HEK293T (cell line): ENCODE measurements at regions not wholly inside any gene's neighbourhood (a gene's known extent, or its start where the extent isn't known, plus 50 kb on each side); places are given as distances from the start of the nearest gene placed in this dataset.

Experiments
- ARNT ChIP-seq: fragments of 450-650 bp; IDR thresholded peaks from 2 replicates; pipeline ENCODE4 v1.6.1; 2017; ENCODE audit warnings: mild to moderate bottlenecking
- HDGF ChIP-seq: fragments of 450-650 bp; IDR thresholded peaks from 2 replicates; pipeline ENCODE4 v1.6.1; 2017; ENCODE audit warnings: antibody characterized with exemption, borderline replicate concordance

GRCh38 chr2:185014076-185014475, 415.7 kb downstream of the ZNF804A start:
- TF ChIP-seq HDGF (no peak), ARNT (no peak)
